ENCODE measurements at regions not wholly inside any gene's neighbourhood (a gene's known extent, or its start where the extent isn't known, plus 50 kb on each side); places are given as distances from the start of the nearest gene placed in this dataset.

DNA sequence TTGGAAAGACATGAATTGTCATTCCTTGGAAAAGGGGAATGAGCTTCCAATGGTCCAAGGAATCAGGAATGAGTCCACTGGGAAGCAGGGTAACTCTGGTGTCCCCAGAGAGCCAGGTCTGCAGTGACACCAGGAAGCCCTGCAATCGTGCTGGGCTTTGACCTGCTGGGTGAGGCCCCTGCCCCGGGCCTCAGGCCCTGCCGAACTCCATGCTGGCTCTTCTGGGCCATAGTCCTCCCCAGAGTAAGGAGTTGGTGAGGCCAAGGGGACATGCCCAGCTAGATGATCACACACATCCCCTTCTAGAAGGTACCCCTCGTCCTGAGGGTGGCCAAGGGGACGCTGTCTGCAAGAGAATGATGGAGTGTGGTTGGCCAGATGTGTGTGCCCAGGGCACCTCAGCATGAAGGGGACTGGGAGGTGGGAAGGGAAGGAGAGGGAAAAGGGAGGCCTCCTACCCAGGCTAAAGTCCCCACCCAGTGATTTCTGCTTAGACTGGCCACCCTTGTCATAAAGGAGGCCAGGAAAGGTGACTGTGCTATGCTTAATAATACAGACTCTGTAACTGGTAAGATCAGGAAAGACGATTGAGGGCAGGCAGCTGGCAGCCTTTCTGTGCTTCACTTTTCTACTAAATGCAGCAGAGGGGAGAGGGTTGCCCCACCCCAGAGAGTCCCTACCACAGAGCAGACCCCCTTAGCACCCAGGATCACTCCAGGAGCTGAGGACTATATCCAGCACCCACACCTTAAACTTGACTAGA, 119.3 kb downstream of the SNX5 start (continued):
- TF ChIP-seq ZNF557 (CRISPR knock-in tag; IDR thresholded peaks at IDR 0.05): no peak
- TF ChIP-seq, protein P1, sequence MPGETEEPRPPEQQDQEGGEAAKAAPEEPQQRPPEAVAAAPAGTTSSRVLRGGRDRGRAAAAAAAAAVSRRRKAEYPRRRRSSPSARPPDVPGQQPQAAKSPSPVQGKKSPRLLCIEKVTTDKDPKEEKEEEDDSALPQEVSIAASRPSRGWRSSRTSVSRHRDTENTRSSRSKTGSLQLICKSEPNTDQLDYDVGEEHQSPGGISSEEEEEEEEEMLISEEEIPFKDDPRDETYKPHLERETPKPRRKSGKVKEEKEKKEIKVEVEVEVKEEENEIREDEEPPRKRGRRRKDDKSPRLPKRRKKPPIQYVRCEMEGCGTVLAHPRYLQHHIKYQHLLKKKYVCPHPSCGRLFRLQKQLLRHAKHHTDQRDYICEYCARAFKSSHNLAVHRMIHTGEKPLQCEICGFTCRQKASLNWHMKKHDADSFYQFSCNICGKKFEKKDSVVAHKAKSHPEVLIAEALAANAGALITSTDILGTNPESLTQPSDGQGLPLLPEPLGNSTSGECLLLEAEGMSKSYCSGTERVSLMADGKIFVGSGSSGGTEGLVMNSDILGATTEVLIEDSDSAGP (CRISPR knock-in tag; IDR thresholded peaks at IDR 0.05; ENCODE audit: borderline replicate concordance): peak; percentile 33; the same call in 1 of the 2 replicates
- TF ChIP-seq, protein P2, sequence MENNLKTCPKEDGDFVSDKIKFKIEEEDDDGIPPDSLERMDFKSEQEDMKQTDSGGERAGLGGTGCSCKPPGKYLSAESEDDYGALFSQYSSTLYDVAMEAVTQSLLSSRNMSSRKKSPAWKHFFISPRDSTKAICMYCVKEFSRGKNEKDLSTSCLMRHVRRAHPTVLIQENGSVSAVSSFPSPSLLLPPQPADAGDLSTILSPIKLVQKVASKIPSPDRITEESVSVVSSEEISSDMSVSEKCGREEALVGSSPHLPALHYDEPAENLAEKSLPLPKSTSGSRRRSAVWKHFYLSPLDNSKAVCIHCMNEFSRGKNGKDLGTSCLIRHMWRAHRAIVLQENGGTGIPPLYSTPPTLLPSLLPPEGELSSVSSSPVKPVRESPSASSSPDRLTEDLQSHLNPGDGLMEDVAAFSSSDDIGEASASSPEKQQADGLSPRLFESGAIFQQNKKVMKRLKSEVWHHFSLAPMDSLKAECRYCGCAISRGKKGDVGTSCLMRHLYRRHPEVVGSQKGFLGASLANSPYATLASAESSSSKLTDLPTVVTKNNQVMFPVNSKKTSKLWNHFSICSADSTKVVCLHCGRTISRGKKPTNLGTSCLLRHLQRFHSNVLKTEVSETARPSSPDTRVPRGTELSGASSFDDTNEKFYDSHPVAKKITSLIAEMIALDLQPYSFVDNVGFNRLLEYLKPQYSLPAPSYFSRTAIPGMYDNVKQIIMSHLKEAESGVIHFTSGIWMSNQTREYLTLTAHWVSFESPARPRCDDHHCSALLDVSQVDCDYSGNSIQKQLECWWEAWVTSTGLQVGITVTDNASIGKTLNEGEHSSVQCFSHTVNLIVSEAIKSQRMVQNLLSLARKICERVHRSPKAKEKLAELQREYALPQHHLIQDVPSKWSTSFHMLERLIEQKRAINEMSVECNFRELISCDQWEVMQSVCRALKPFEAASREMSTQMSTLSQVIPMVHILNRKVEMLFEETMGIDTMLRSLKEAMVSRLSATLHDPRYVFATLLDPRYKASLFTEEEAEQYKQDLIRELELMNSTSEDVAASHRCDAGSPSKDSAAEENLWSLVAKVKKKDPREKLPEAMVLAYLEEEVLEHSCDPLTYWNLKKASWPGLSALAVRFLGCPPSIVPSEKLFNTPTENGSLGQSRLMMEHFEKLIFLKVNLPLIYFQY (CRISPR knock-in tag; IDR thresholded peaks at IDR 0.05; ENCODE audit: borderline replicate concordance): peak; percentile 77; the same call in 1 of the 2 replicates
- TF ChIP-seq FOSL2 (CRISPR knock-in tag; IDR thresholded peaks at IDR 0.05): no peak
- TF ChIP-seq ISX (CRISPR knock-in tag; conservative IDR thresholded peaks at IDR 0.05): no peak
- TF ChIP-seq ZNF251 (CRISPR knock-in tag; IDR thresholded peaks at IDR 0.05): 0 out of 2 replicates have a peak, but pooled peaks have one; percentile 73
- TF ChIP-seq, protein P3, sequence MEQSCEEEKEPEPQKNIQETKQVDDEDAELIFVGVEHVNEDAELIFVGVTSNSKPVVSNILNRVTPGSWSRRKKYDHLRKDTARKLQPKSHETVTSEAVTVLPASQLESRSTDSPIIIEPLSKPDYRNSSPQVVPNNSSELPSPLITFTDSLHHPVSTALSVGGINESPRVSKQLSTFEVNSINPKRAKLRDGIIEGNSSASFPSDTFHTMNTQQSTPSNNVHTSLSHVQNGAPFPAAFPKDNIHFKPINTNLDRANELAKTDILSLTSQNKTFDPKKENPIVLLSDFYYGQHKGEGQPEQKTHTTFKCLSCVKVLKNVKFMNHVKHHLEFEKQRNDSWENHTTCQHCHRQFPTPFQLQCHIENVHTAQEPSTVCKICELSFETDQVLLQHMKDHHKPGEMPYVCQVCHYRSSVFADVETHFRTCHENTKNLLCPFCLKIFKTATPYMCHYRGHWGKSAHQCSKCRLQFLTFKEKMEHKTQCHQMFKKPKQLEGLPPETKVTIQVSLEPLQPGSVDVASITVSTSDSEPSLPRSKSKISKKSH (CRISPR knock-in tag; IDR thresholded peaks at IDR 0.05; ENCODE audit: borderline replicate concordance): no peak
- no peak for TF ChIP-seq MTF1 (CRISPR knock-in tag; IDR thresholded peaks at IDR 0.05)
- no peak; the same call in 1 of the 2 replicates for TF ChIP-seq ZNF350 (CRISPR knock-in tag; IDR thresholded peaks at IDR 0.05; ENCODE audit: borderline replicate concordance, low read depth)
- 0 out of 2 replicates have a peak, but pooled peaks have one; percentile 13 for TF ChIP-seq REXO4 (CRISPR knock-in tag; IDR thresholded peaks at IDR 0.05; ENCODE audit: borderline replicate concordance)
- no peak for TF ChIP-seq ZNF614 (CRISPR knock-in tag; IDR thresholded peaks at IDR 0.05; ENCODE audit: borderline replicate concordance)
- peak; percentile 30 for TF ChIP-seq THAP11 (CRISPR knock-in tag; IDR thresholded peaks at IDR 0.05)
- TF ChIP-seq RFXANK (CRISPR knock-in tag; IDR thresholded peaks at IDR 0.05): no peak
- TF ChIP-seq HOXA7 (CRISPR knock-in tag; IDR thresholded peaks at IDR 0.05): no peak
- no peak for TF ChIP-seq NKX3-1 (CRISPR knock-in tag; IDR thresholded peaks at IDR 0.05)
- 0 out of 2 replicates have a peak, but pooled peaks have one; percentile 7 for TF ChIP-seq CEBPG (CRISPR knock-in tag; IDR thresholded peaks at IDR 0.05)
- no peak for TF ChIP-seq SMAD3 (CRISPR knock-in tag; IDR thresholded peaks at IDR 0.05)
- TF ChIP-seq SNAPC2 (CRISPR knock-in tag; IDR thresholded peaks at IDR 0.05): no peak
- peak; percentile 17 for TF ChIP-seq IRF2 (CRISPR knock-in tag; IDR thresholded peaks at IDR 0.05)
- TF ChIP-seq JUNB (CRISPR knock-in tag; IDR thresholded peaks at IDR 0.05; ENCODE audit: borderline replicate concordance): no peak
- TF ChIP-seq, protein P4, sequence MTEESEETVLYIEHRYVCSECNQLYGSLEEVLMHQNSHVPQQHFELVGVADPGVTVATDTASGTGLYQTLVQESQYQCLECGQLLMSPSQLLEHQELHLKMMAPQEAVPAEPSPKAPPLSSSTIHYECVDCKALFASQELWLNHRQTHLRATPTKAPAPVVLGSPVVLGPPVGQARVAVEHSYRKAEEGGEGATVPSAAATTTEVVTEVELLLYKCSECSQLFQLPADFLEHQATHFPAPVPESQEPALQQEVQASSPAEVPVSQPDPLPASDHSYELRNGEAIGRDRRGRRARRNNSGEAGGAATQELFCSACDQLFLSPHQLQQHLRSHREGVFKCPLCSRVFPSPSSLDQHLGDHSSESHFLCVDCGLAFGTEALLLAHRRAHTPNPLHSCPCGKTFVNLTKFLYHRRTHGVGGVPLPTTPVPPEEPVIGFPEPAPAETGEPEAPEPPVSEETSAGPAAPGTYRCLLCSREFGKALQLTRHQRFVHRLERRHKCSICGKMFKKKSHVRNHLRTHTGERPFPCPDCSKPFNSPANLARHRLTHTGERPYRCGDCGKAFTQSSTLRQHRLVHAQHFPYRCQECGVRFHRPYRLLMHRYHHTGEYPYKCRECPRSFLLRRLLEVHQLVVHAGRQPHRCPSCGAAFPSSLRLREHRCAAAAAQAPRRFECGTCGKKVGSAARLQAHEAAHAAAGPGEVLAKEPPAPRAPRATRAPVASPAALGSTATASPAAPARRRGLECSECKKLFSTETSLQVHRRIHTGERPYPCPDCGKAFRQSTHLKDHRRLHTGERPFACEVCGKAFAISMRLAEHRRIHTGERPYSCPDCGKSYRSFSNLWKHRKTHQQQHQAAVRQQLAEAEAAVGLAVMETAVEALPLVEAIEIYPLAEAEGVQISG (CRISPR knock-in tag; IDR thresholded peaks at IDR 0.05): 0 out of 2 replicates have a peak, but pooled peaks have one; percentile 10

Data from HepG2 (cell line).